OCI-LY7 (cell line): ENCODE measurements at regions not wholly inside any gene's neighbourhood (a gene's known extent, or its start where the extent isn't known, plus 50 kb on each side); places are given as distances from the start of the nearest gene placed in this dataset.

Experiments used
- BruUV-seq: library from RNA; stranded (reverse); fragments of 400-500 nt; replicated peaks from 2 replicates; lab custom pipeline; 2021; lab: Mats Ljungman, UMichigan
- CTCF ChIA-PET: fragments of 300-600 bp; sonication (Branson Sonifier 250); formaldehyde crosslinking; loops from one replicate; lab custom pipeline; 2022; ENCODE audit warnings: antibody characterized with exemption; ENCODE audit not compliant: unreplicated experiment; lab: Charles Lee
- POLR2A ChIA-PET: fragments of 300-600 bp; sonication (Branson Sonifier 250); formaldehyde crosslinking; loops from one replicate; lab custom pipeline; 2022; ENCODE audit warnings: antibody characterized with exemption; lab: Charles Lee
- DNase-seq: peaks from one replicate; pipeline ENCODE4 v3.0.0-alpha.2; 2015; ENCODE audit warnings: low spot score
- H2AFZ ChIP-seq: fragments of 200-600 bp; sonication (generic), shearing (Covaris generic); 2 replicates; pipeline ENCODE4 v1.6.1; 2014; ENCODE audit warnings: mild to moderate bottlenecking, antibody characterized with exemption, low read length, moderate library complexity
- H3K27ac ChIP-seq: fragments of 200-600 bp; sonication (generic); 2 replicates; pipeline ENCODE4 v1.5.1; 2014; ENCODE audit warnings: mixed run types, low read depth, mild to moderate bottlenecking, moderate library complexity, low read length, inconsistent platforms; ENCODE audit not compliant: poor library complexity, severe bottlenecking
- H3K36me3 ChIP-seq: fragments of 200-600 bp; sonication (generic); 2 replicates; pipeline ENCODE4 v1.6.1; 2014; ENCODE audit warnings: mild to moderate bottlenecking, antibody characterized with exemption, low read length, moderate library complexity, mixed read lengths; ENCODE audit not compliant: insufficient read depth
- H3K4me1 ChIP-seq: fragments of 200-600 bp; sonication (generic); 2 replicates; pipeline ENCODE4 v1.5.1; 2014; ENCODE audit warnings: mild to moderate bottlenecking, low read length; ENCODE audit not compliant: insufficient read depth, poor library complexity, severe bottlenecking
- H3K4me2 ChIP-seq: fragments of 200-600 bp; sonication (generic); 2 replicates; pipeline ENCODE4 v1.6.1; 2014; ENCODE audit warnings: mild to moderate bottlenecking, low read length
- H3K4me3 ChIP-seq: fragments of 200-600 bp; sonication (generic); 2 replicates; pipeline ENCODE4 v1.5.1; 2014; ENCODE audit warnings: mild to moderate bottlenecking, low read depth, low read length; ENCODE audit not compliant: poor library complexity, severe bottlenecking
- H3K79me2 ChIP-seq: fragments of 200-600 bp; sonication (generic); 2 replicates; pipeline ENCODE4 v1.6.1; 2016; ENCODE audit warnings: low read depth, mild to moderate bottlenecking, low read length, moderate library complexity, mixed read lengths; ENCODE audit not compliant: insufficient read depth
- H3K9me2 ChIP-seq: fragments of 200-600 bp; sonication (generic); 2 replicates; pipeline ENCODE4 v1.6.1; 2016; ENCODE audit warnings: mild to moderate bottlenecking, low read length, mixed read lengths; ENCODE audit not compliant: insufficient read depth
- H3K9me3 ChIP-seq: fragments of 200-600 bp; sonication (generic); 2 replicates; pipeline ENCODE4 v1.6.1; 2014; ENCODE audit warnings: mild to moderate bottlenecking, mixed run types, low read length, mixed read lengths
- H4K20me1 ChIP-seq: fragments of 200-600 bp; sonication (generic); 2 replicates; pipeline ENCODE4 v1.6.1; 2014; ENCODE audit warnings: mild to moderate bottlenecking, antibody characterized with exemption, low read length, moderate library complexity, mixed read lengths; ENCODE audit not compliant: insufficient read depth
- CTCF ChIP-seq: fragments of 200-600 bp; sonication (generic); conservative IDR thresholded peaks from 2 replicates; pipeline ENCODE4 v1.5.1; 2014; ENCODE audit warnings: mild to moderate bottlenecking, antibody characterized with exemption, low read length, moderate library complexity, mixed read lengths
- EZH2phosphoT487 ChIP-seq: fragments of 200-600 bp; sonication (generic); IDR thresholded peaks from 2 replicates; pipeline ENCODE4 v1.6.1; 2018; ENCODE audit warnings: low read depth, borderline replicate concordance, mild to moderate bottlenecking, mixed run types, antibody characterized with exemption, low read length, moderate library complexity, mixed read lengths
- intact Hi-C: fragments of 100-400 bp; cut with micrococcal nuclease; formaldehyde crosslinking; loops from one replicate; pipeline ENCODE4 v1.10.0; 2022; ENCODE audit not compliant: unreplicated experiment

DNA sequence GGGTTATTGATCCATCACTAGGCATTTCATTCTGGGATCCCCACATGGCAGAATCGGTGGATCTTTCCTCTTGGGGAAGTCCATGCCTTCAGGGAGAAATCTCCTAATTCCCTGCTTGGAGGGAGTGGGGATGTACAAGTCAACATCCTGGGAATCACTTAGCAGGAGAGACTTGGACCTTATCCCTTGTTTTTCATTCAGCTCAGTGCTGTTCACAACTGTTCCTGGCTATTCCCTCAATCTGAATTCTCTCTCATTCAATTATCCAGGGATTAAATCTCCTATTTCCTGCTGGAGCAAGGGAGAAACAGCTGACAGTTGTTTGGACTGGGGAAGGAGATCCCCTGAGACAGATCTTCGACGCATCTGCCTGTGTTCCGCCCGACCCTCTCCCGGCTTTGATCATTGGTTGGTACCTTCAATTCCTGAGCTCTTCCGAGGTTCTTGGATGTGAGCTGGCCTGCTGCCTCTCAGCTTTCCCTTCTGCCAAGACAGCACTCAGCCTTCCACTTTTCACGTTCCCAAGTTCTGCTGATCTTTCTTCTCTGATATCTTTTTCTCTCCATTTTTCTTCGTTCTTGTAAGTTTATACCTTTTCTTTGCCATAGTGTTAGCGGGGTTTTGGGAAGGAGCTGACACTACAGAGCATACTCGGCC, 115.4 kb upstream of the GNAO1 start:
- ChIA-PET POLR2A (no interaction called here), CTCF (no interaction called here)
- no peaks in the 10 kb centered on the region for H4K20me1 ChIP-seq
- no peaks in the 10 kb centered on the region for H3K9me3 ChIP-seq
- no peaks in the 10 kb centered on the region for H3K4me1 ChIP-seq
- BruUV-seq = no TSS peak
- H3K36me3 ChIP-seq = no peaks in the 10 kb centered on the region
- H3K79me2 ChIP-seq = no peaks in the 10 kb centered on the region
- intact Hi-C loops = no loop called here
- no peak overlapping the region for H3K27ac ChIP-seq
- H3K4me3 ChIP-seq = no peak overlapping the region
- no peaks in the 10 kb centered on the region for H3K9me2 ChIP-seq
- no peak overlapping the region for H3K4me2 ChIP-seq
- TF ChIP-seq EZH2phosphoT487 (no peak), CTCF (no peak)
- H2AFZ ChIP-seq = no peak overlapping the region
- DNase-seq = no peak

- ChIA-PET POLR2A (no interaction called here), CTCF (no interaction called here)
- intact Hi-C loops = no loop called here
Measured at GRCh38 chr16:56073508-56073907, 117.8 kb upstream of the GNAO1 start.

More at GRCh38 chr16:56073508-56073907, 117.8 kb upstream of the GNAO1 start:
- BruUV-seq = no TSS peak
- no peak for DNase-seq
- H3K9me3 ChIP-seq = no peaks in the 10 kb centered on the region
- H3K79me2 ChIP-seq = no peaks in the 10 kb centered on the region
- H3K4me1 ChIP-seq = no peaks in the 10 kb centered on the region
- no peak for TF ChIP-seq EZH2phosphoT487
- TF ChIP-seq CTCF = no peak
- no peaks in the 10 kb centered on the region for H3K9me2 ChIP-seq
- H3K27ac ChIP-seq = no peak overlapping the region
- no peaks in the 10 kb centered on the region for H4K20me1 ChIP-seq
- no peak overlapping the region for H2AFZ ChIP-seq
- H3K4me3 ChIP-seq = no peak overlapping the region
- H3K36me3 ChIP-seq = no peaks in the 10 kb centered on the region
- no peak overlapping the region for H3K4me2 ChIP-seq
